Left ventricle myocardium inferior (tissue), 1 donor: ENCODE measurements at regions not wholly inside any gene's neighbourhood (a gene's known extent, or its start where the extent isn't known, plus 50 kb on each side); places are given as distances from the start of the nearest gene placed in this dataset.

Experiments used
- DNase-seq: peaks from one replicate; pipeline ENCODE4 v3.0.0-alpha.2; 2020
- H3K27ac ChIP-seq: fragments of 200-600 bp; replicated peaks from 2 replicates; pipeline ENCODE4 v1.8.0; 2021
- H3K27me3 ChIP-seq: fragments of 200-600 bp; 2 replicates; pipeline ENCODE4 v1.8.0; 2021; ENCODE audit warnings: low read depth
- H3K36me3 ChIP-seq: fragments of 200-600 bp; 2 replicates; pipeline ENCODE4 v1.8.0; 2021
- H3K4me1 ChIP-seq: fragments of 200-600 bp; 2 replicates; pipeline ENCODE4 v1.8.0; 2021
- H3K4me3 ChIP-seq: fragments of 200-600 bp; 2 replicates; pipeline ENCODE4 v1.8.0; 2021; ENCODE audit warnings: mild to moderate bottlenecking, moderate library complexity
- H3K9me3 ChIP-seq: fragments of 200-600 bp; replicated peaks from 2 replicates; pipeline ENCODE4 v1.8.0; 2021
- intact Hi-C: fragments of 100-400 bp; cut with micrococcal nuclease; formaldehyde crosslinking; loops from one replicate; pipeline ENCODE4 v1.11.0; 2022
- TF ChIP-seq, protein P1 (sequence below): fragments of 200-600 bp; IDR thresholded peaks from 2 replicates; pipeline ENCODE4 v1.8.0; 2021; ENCODE audit warnings: antibody characterized with exemption, mild to moderate bottlenecking, borderline replicate concordance
- donor health status: DM: no; HTN: yes; CAD: no; lungs with severe emphysema.

DNA sequence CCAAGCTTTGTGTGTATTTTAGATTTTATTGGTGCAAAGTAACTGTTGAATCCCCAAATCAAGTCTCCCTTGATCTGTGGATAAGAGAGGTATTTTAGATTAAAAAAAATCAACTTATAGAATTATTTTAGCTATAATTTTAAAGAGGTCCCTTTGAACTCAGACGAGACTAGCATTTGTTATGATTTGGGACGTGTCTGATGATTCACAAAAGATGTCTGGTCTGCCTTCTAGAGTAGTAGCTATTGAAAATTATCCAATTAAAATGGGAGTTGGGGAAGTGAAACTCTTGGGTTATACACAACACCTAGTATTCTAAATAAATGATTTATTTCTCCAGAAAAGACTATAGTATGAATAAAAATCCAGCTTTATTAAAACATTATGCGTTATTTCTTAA, 227.9 kb upstream of the GRIA4 start:
- intact Hi-C loops: no loop called here
- Histone ChIP-seq H3K4me3 (no peak overlapping the region), H3K4me1 (no peaks in the 10 kb centered on the region), H3K36me3 (no peaks in the 10 kb centered on the region), H3K27ac (no peak overlapping the region), H3K27me3 (no peaks in the 10 kb centered on the region), H3K9me3 (peaks cover 4% of the 10 kb centered on the region)
- TF ChIP-seq, protein P1, sequence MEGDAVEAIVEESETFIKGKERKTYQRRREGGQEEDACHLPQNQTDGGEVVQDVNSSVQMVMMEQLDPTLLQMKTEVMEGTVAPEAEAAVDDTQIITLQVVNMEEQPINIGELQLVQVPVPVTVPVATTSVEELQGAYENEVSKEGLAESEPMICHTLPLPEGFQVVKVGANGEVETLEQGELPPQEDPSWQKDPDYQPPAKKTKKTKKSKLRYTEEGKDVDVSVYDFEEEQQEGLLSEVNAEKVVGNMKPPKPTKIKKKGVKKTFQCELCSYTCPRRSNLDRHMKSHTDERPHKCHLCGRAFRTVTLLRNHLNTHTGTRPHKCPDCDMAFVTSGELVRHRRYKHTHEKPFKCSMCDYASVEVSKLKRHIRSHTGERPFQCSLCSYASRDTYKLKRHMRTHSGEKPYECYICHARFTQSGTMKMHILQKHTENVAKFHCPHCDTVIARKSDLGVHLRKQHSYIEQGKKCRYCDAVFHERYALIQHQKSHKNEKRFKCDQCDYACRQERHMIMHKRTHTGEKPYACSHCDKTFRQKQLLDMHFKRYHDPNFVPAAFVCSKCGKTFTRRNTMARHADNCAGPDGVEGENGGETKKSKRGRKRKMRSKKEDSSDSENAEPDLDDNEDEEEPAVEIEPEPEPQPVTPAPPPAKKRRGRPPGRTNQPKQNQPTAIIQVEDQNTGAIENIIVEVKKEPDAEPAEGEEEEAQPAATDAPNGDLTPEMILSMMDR: no peak
- DNase-seq: no peak

DNA sequence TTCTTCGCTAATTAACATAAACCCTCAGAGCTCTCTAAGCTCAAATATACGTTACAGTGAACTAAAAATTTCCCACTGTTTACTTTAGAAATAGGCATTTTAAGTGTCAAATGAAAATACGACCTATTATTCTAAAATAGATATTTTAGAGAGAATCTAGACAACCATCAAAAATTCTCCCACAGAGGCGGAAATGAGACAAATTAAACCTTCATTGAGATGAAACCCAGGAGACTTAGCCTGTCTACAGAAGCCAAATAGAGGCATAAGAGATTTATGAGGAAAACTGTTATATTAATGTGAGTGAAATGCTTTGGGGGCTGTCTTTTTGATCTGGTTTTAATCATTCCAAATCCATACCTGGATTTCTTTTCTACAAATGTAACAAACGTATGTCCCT, 232.0 kb upstream of the GRIA4 start:
- H3K27me3 ChIP-seq: no peaks in the 10 kb centered on the region
- H3K4me3 ChIP-seq: no peak overlapping the region
- H3K36me3 ChIP-seq: no peaks in the 10 kb centered on the region
- no peak for DNase-seq
- no peaks in the 10 kb centered on the region for H3K4me1 ChIP-seq
- intact Hi-C loops: no loop called here
- H3K9me3 ChIP-seq: peaks cover 23% of the 10 kb centered on the region
- no peak overlapping the region for H3K27ac ChIP-seq
- TF ChIP-seq, protein P1: no peak

DNA sequence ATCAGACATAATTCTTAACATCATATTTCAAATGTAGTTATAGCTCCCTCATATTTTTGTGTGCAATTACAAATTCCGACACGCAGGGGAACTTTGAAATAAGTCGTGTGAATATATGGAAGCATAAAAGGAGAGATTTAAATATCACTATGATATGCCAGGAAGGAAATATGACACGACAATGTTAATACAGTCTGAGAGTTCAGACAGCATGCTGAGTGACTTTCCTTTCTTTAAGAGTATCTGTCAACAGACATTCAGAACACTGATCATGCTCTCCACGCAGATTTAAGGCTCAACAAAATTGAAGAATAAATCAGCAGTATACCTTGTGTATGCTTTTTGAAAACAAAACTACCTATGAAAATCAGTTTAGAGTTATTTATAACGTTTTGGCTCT, 232.6 kb upstream of the CARD18 start:
- no peak for DNase-seq
- intact Hi-C loops: no loop called here
- H3K27me3 ChIP-seq: no peaks in the 10 kb centered on the region
- no peaks in the 10 kb centered on the region for H3K36me3 ChIP-seq
- H3K4me1 ChIP-seq: no peaks in the 10 kb centered on the region
- H3K4me3 ChIP-seq: no peak overlapping the region
- H3K27ac ChIP-seq: no peak overlapping the region
- H3K9me3 ChIP-seq: peaks cover 22% of the 10 kb centered on the region
- TF ChIP-seq, protein P1: no peak

DNA sequence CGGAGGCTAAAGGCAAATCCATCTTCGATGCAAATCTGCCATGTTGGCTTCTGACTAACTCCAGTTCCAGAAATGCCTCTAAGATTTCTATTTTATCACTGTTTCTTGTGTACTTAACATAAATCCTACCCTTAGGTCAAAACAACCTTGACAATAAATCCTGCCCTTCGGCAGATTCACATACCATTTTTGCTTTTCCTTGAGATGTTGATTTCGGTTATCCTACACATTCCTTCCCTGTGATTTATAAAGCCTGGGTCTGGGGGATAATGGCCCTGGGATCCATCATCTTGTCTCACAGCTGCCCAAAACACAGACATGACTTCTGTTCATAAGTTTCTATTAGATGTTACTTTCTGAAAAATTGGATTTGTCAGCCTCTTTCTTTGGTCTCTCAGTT, 231.7 kb upstream of the CARD18 start:
- TF ChIP-seq, protein P1: no peak
- intact Hi-C loops: no loop called here
- H3K36me3 ChIP-seq: no peaks in the 10 kb centered on the region
- no peak overlapping the region for H3K4me3 ChIP-seq
- H3K27me3 ChIP-seq: no peaks in the 10 kb centered on the region
- H3K4me1 ChIP-seq: no peaks in the 10 kb centered on the region
- H3K9me3 ChIP-seq: peaks cover 13% of the 10 kb centered on the region
- H3K27ac ChIP-seq: no peak overlapping the region
- DNase-seq: no peak

DNA sequence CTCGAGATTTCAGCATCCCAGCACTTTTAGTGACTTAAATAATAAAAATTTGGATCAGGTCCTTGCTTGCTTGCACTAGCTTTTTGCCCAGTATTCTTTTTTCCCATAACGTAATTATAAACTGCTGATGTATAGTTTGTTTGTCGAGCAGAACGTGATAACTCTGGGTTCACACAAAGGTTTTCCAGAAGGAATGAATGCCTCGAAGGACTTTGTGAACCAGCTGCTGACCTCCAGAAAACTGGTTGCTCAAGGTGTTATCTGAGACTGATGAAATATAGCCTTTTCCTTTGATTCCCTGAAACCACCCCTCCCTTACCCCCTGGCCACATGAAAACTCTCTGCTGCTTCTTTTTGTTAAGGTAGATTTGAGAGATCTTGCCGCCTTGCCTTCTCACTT, 229.1 kb upstream of the CARD18 start:
- H3K4me1 ChIP-seq: no peaks in the 10 kb centered on the region
- no peaks in the 10 kb centered on the region for H3K9me3 ChIP-seq
- H3K36me3 ChIP-seq: no peaks in the 10 kb centered on the region
- no peak overlapping the region for H3K27ac ChIP-seq
- intact Hi-C loops: no loop called here
- H3K27me3 ChIP-seq: no peaks in the 10 kb centered on the region
- TF ChIP-seq, protein P1: no peak
- no peak overlapping the region for H3K4me3 ChIP-seq
- no peak for DNase-seq

DNA sequence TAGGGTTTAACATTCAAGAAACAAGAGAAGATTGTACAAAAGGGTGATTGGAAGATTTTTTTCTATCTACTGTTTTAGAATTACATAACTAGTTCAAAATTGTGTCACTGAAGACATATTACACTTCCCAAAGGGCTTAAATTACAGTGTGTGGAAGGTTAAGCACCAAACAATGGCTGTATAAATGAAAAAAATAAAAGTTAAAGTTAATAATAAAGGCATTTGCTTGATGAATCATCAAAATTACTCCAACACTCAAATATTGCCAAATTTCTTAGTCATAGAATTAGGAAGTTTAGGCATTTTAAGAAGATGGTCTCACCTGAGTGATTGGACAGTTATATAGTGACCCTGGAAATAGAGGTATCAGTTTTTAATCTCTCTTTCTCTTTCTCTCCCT, 227.6 kb upstream of the CARD18 start:
- TF ChIP-seq, protein P1: no peak
- no peak for DNase-seq
- H3K4me3 ChIP-seq: no peak overlapping the region
- no peaks in the 10 kb centered on the region for H3K4me1 ChIP-seq
- intact Hi-C loops: no loop called here
- no peaks in the 10 kb centered on the region for H3K9me3 ChIP-seq
- H3K27ac ChIP-seq: no peak overlapping the region
- no peaks in the 10 kb centered on the region for H3K27me3 ChIP-seq
- no peaks in the 10 kb centered on the region for H3K36me3 ChIP-seq
